ENCODE measurements at regions not wholly inside any gene's neighbourhood (a gene's known extent, or its start where the extent isn't known, plus 50 kb on each side); places are given as distances from the start of the nearest gene placed in this dataset.

DNA sequence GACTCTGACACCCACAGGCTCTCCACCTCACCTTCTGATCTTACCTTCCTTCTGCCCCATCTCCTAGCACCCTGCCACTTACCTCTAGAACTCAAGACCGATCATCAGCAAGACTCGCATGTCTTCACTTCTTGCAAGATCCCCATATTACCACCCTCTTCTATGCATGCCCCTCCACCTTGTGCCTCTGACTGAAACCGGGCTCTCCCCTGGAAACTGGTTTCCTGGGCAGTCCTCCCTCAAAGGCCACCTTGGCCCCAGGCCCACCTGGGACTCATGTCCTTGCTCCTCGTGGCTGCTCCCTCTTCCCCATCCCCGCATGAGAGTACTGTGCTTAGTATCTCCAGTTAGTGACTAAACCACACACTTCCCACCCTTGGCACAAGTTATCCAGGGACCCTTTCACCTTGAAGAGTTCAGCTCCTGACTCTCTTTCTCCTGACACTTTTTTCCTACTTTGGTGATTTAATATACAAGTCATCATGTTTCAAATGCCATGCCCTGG is 136.7 kb downstream of the SPATA19 start:
- H3K27me3 ChIP-seq (ENCODE audit: insufficient read depth, low read depth, low read length), result no peaks in the 10 kb centered on the region
- H3K9ac ChIP-seq (ENCODE audit: low read length), result no peak overlapping the region
- no peak overlapping the region for H3K4me2 ChIP-seq (ENCODE audit: low read length)
- TF ChIP-seq, protein P1, sequence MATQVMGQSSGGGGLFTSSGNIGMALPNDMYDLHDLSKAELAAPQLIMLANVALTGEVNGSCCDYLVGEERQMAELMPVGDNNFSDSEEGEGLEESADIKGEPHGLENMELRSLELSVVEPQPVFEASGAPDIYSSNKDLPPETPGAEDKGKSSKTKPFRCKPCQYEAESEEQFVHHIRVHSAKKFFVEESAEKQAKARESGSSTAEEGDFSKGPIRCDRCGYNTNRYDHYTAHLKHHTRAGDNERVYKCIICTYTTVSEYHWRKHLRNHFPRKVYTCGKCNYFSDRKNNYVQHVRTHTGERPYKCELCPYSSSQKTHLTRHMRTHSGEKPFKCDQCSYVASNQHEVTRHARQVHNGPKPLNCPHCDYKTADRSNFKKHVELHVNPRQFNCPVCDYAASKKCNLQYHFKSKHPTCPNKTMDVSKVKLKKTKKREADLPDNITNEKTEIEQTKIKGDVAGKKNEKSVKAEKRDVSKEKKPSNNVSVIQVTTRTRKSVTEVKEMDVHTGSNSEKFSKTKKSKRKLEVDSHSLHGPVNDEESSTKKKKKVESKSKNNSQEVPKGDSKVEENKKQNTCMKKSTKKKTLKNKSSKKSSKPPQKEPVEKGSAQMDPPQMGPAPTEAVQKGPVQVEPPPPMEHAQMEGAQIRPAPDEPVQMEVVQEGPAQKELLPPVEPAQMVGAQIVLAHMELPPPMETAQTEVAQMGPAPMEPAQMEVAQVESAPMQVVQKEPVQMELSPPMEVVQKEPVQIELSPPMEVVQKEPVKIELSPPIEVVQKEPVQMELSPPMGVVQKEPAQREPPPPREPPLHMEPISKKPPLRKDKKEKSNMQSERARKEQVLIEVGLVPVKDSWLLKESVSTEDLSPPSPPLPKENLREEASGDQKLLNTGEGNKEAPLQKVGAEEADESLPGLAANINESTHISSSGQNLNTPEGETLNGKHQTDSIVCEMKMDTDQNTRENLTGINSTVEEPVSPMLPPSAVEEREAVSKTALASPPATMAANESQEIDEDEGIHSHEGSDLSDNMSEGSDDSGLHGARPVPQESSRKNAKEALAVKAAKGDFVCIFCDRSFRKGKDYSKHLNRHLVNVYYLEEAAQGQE (IDR thresholded peaks at IDR 0.05; ENCODE audit: borderline replicate concordance), result no peak
- no peak for TF ChIP-seq TAF1 (IDR thresholded peaks at IDR 0.05; ENCODE audit: low read depth)
- TF ChIP-seq EZH2 (IDR thresholded peaks at IDR 0.05; ENCODE audit: borderline replicate concordance, insufficient read depth, low read length, poor library complexity, severe bottlenecking), result no peak
- TF ChIP-seq RAD21 (conservative IDR thresholded peaks at IDR 0.05), result no peak
- no peak for TF ChIP-seq MXI1 (conservative IDR thresholded peaks at IDR 0.05; ENCODE audit: poor library complexity, severe bottlenecking)
- no peak for TF ChIP-seq POLR2AphosphoS5 (IDR thresholded peaks at IDR 0.05)
- TF ChIP-seq, protein P2, sequence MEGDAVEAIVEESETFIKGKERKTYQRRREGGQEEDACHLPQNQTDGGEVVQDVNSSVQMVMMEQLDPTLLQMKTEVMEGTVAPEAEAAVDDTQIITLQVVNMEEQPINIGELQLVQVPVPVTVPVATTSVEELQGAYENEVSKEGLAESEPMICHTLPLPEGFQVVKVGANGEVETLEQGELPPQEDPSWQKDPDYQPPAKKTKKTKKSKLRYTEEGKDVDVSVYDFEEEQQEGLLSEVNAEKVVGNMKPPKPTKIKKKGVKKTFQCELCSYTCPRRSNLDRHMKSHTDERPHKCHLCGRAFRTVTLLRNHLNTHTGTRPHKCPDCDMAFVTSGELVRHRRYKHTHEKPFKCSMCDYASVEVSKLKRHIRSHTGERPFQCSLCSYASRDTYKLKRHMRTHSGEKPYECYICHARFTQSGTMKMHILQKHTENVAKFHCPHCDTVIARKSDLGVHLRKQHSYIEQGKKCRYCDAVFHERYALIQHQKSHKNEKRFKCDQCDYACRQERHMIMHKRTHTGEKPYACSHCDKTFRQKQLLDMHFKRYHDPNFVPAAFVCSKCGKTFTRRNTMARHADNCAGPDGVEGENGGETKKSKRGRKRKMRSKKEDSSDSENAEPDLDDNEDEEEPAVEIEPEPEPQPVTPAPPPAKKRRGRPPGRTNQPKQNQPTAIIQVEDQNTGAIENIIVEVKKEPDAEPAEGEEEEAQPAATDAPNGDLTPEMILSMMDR (IDR thresholded peaks at IDR 0.05; ENCODE audit: poor library complexity, severe bottlenecking), result no peak
- H3K36me3 ChIP-seq (ENCODE audit: insufficient read depth, low read length), result no peaks in the 10 kb centered on the region
- no peak overlapping the region for H2AFZ ChIP-seq (ENCODE audit: low read depth, low read length)
- H3K9me2 ChIP-seq (ENCODE audit: insufficient read depth, low read length), result no peaks in the 10 kb centered on the region
- H3K4me3 ChIP-seq (ENCODE audit: low read length), result no peak overlapping the region
- no peak overlapping the region for H3K27ac ChIP-seq (ENCODE audit: low read length)
- no peaks in the 10 kb centered on the region for H4K20me1 ChIP-seq (ENCODE audit: insufficient read depth)
- H3K9me3 ChIP-seq (ENCODE audit: low read length), result no peaks in the 10 kb centered on the region
- no peaks in the 10 kb centered on the region for H3F3A ChIP-seq (ENCODE audit: insufficient read depth, low read length, poor library complexity, severe bottlenecking)
- H3K79me2 ChIP-seq (replicated peaks; ENCODE audit: insufficient read depth, low read length), result no peaks in the 10 kb centered on the region

DNA sequence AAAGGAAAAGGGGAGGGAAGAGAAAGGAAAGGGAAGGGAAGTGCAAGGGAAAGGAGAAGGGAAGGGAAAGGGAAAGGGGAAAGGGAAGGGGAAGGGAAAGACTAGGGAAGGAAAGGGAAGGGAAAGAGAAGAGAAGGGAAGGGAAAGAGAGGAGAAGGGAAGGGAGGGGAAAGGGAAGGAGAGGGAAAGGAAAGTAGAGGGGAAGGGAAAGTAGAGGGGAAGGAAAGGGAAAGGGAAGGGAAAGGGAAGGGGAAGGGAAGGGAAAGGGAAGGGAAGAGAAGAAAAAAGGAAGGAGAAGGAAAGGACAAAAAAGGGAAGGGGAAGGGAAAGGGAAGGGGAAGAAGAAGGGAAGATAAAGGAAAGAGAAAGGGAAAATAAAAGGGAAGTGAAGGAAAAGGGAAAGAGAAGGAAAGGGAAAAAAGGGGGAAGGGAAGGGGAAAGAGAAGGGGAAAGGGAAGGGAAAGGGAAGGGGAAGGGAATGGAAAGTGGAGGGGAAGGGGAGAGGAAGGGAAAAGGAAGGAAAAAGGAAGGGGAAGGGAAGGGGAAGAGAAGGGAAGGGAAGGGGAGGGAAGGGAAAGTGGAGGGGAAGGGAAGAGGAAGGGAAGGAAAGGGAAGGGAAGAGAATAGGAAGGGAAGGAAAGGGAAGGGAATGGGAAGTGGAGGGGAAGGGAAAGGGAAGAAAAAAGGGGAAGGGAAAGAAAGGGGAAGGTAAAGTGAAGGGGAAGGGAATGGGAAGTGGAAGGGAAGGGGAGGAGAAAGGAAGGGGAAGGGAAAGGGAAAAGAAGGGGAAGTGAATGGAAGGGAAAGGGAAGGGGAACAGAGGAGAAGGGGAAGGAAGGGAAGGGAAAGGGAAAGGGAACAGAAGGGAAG is 138.2 kb downstream of the SPATA19 start:
- no peaks in the 10 kb centered on the region for H3K79me2 ChIP-seq (replicated peaks; ENCODE audit: insufficient read depth, low read length)
- H3F3A ChIP-seq (ENCODE audit: insufficient read depth, low read length, poor library complexity, severe bottlenecking), result no peaks in the 10 kb centered on the region
- no peak for TF ChIP-seq EZH2 (IDR thresholded peaks at IDR 0.05; ENCODE audit: borderline replicate concordance, insufficient read depth, low read length, poor library complexity, severe bottlenecking)
- no peak for TF ChIP-seq RAD21 (conservative IDR thresholded peaks at IDR 0.05)
- no peak for TF ChIP-seq SMC3 (conservative IDR thresholded peaks at IDR 0.05; ENCODE audit: poor library complexity)
- TF ChIP-seq, protein P2 (IDR thresholded peaks at IDR 0.05; ENCODE audit: poor library complexity, severe bottlenecking), result no peak
- TF ChIP-seq, protein P1 (IDR thresholded peaks at IDR 0.05; ENCODE audit: borderline replicate concordance), result no peak
- no peak for TF ChIP-seq EP300 (conservative IDR thresholded peaks at IDR 0.05; ENCODE audit: poor library complexity, severe bottlenecking)
- TF ChIP-seq MXI1 (conservative IDR thresholded peaks at IDR 0.05; ENCODE audit: poor library complexity, severe bottlenecking), result no peak
- TF ChIP-seq TAF1 (IDR thresholded peaks at IDR 0.05; ENCODE audit: low read depth), result no peak
- no peak for TF ChIP-seq POLR2AphosphoS5 (IDR thresholded peaks at IDR 0.05)
- no peaks in the 10 kb centered on the region for H3K9me2 ChIP-seq (ENCODE audit: insufficient read depth, low read length)
- no peaks in the 10 kb centered on the region for H3K9me3 ChIP-seq (ENCODE audit: low read length)
- no peaks in the 10 kb centered on the region for H4K20me1 ChIP-seq (ENCODE audit: insufficient read depth)
- H3K9ac ChIP-seq (ENCODE audit: low read length), result no peak overlapping the region
- H3K27ac ChIP-seq (ENCODE audit: low read length), result no peak overlapping the region
- no peak overlapping the region for H3K4me3 ChIP-seq (ENCODE audit: low read length)
- H3K27me3 ChIP-seq (ENCODE audit: insufficient read depth, low read depth, low read length), result no peaks in the 10 kb centered on the region
- no peak overlapping the region for H3K4me2 ChIP-seq (ENCODE audit: low read length)
- H2AFZ ChIP-seq (ENCODE audit: low read depth, low read length), result no peak overlapping the region
- no peaks in the 10 kb centered on the region for H3K36me3 ChIP-seq (ENCODE audit: insufficient read depth, low read length)

Measured in neural cell (in vitro differentiated cells).